Neural progenitor cell (in vitro differentiated cells): ENCODE measurements at regions not wholly inside any gene's neighbourhood (a gene's known extent, or its start where the extent isn't known, plus 50 kb on each side); places are given as distances from the start of the nearest gene placed in this dataset.

ENCODE experiments used
- CTCF ChIP-seq: fragments of 200-600 bp; sonication (generic); IDR thresholded peaks from 2 replicates; pipeline ENCODE4 v1.5.1; 2017; ENCODE audit warnings: antibody characterized with exemption, mild to moderate bottlenecking
- EZH2 ChIP-seq: fragments of 200-600 bp; sonication (generic); IDR thresholded peaks from 2 replicates; pipeline ENCODE4 v1.6.1; 2017; ENCODE audit warnings: antibody characterized with exemption, mild to moderate bottlenecking, moderate library complexity
- EZH2phosphoT487 ChIP-seq: fragments of 200-600 bp; sonication (generic); IDR thresholded peaks from 2 replicates; pipeline ENCODE4 v1.6.1; 2017; ENCODE audit warnings: antibody characterized with exemption

- TF ChIP-seq EZH2phosphoT487 (no peak), CTCF (no peak), EZH2 (no peak)
Measured at GRCh38 chr13:76132532-76132931, 496.4 kb downstream of the LMO7 start.
